GM12878 (cell line): ENCODE measurements at regions not wholly inside any gene's neighbourhood (a gene's known extent, or its start where the extent isn't known, plus 50 kb on each side); places are given as distances from the start of the nearest gene placed in this dataset.
"Not testable (repeated sequence)": the region's sequence is repeated elsewhere in the genome, so short reads cannot be mapped to it uniquely, and the experiment has no call there.

Source experiments
- ATAC-seq: fragments of 200-7000 bp; cut with Tn5 transposase; 3 replicates; pipeline ENCODE4 v1.9.1; 2020; ENCODE audit warnings: mild to moderate bottlenecking, moderate library complexity
- BruUV-seq: library from RNA; stranded (reverse); fragments of 400-500 nt; replicated peaks from 2 replicates; lab custom pipeline; 2021; lab: Mats Ljungman, UMichigan
- CTCF ChIA-PET: fragments of 300-600 bp; sonication (Branson Sonifier 250); formaldehyde crosslinking; extraction: SDS; loops from one replicate; lab custom pipeline; 2021; ENCODE audit warnings: inconsistent platforms; lab: Yijun Ruan, JAX
- POLR2A ChIA-PET: fragments of 350-600 bp; formaldehyde crosslinking; extraction: SDS; loops from one replicate; lab custom pipeline; 2021; ENCODE audit warnings: inconsistent platforms; lab: Charles Lee
- RAD21 ChIA-PET: fragments of 300-600 bp; sonication (Branson Sonifier 250); formaldehyde crosslinking; loops from one replicate; lab custom pipeline; 2023; ENCODE audit warnings: antibody characterized with exemption; ENCODE audit not compliant: unreplicated experiment; lab: Charles Lee
- SMC1A ChIA-PET: fragments of 300-600 bp; sonication (Branson Sonifier 250); formaldehyde crosslinking; loops from one replicate; lab custom pipeline; 2023; ENCODE audit not compliant: unreplicated experiment, uncharacterized antibody; lab: Charles Lee
- DNase-seq: peaks from one replicate; pipeline ENCODE4 v3.0.0-alpha.2; 2011; ENCODE audit warnings: low read depth, low spot score
- FAIRE-seq: peaks from 3 replicates; lab custom pipeline; 2011; peaks lifted over from hg19 to GRCh38; lab: Jason Lieb, UNC
- H2AFZ ChIP-seq: 2 replicates; pipeline ENCODE4 v1.6.0; 2011; ENCODE audit warnings: low read depth, low read length, control low read depth; ENCODE audit not compliant: control insufficient read depth
- H3K27ac ChIP-seq: 2 replicates; pipeline ENCODE4 v1.5.1; 2011; ENCODE audit warnings: control low read depth; ENCODE audit not compliant: control insufficient read depth, insufficient read depth
- H3K27me3 ChIP-seq, 2 experiments: replicated peaks in 1 of 2; 2 replicates each; pipeline versions ENCODE4 v1.6.0 to v1.6.1; 2011; ENCODE audit warnings: low read length in 1 of 2; ENCODE audit not compliant: control insufficient read depth in 2 of 2, insufficient read depth in 2 of 2
- H3K36me3 ChIP-seq, 2 experiments: 2 replicates each; pipeline ENCODE4 v1.5.1; 2011; ENCODE audit warnings: low read length in 1 of 2; ENCODE audit not compliant: control insufficient read depth in 2 of 2, insufficient read depth in 2 of 2
- H3K4me1 ChIP-seq: 2 replicates; pipeline ENCODE4 v1.6.1; 2011; ENCODE audit warnings: mild to moderate bottlenecking, low read length, moderate library complexity, mixed read lengths; ENCODE audit not compliant: control insufficient read depth, insufficient read depth
- H3K4me2 ChIP-seq: 2 replicates; pipeline ENCODE4 v1.6.0; 2011; ENCODE audit warnings: control low read depth; ENCODE audit not compliant: control insufficient read depth, insufficient read depth
- H3K4me3 ChIP-seq: fragments of 200-600 bp; sonication (generic); 2 replicates; pipeline ENCODE4 v1.5.1; 2016
- H3K79me2 ChIP-seq: 2 replicates; pipeline ENCODE4 v1.6.0; 2011; ENCODE audit warnings: low read length; ENCODE audit not compliant: control insufficient read depth, insufficient read depth
- H3K9ac ChIP-seq: 2 replicates; pipeline ENCODE4 v1.8.0; 2011; ENCODE audit warnings: low read length, control low read depth, mixed read lengths; ENCODE audit not compliant: control insufficient read depth, insufficient read depth
- H3K9me3 ChIP-seq: replicated peaks from 3 replicates; pipeline ENCODE4 v1.5.1; 2011; ENCODE audit warnings: mild to moderate bottlenecking, low read length; ENCODE audit not compliant: control insufficient read depth, insufficient read depth
- H4K20me1 ChIP-seq: 2 replicates; pipeline ENCODE4 v1.6.0; 2011; ENCODE audit not compliant: control insufficient read depth, insufficient read depth
- ASH2L ChIP-seq: fragments of 300-600, 200-600 bp; sonication (generic); IDR thresholded peaks from 2 replicates; pipeline ENCODE4 v1.6.1; 2017; ENCODE audit warnings: low read depth, mild to moderate bottlenecking, borderline replicate concordance
- HCFC1 ChIP-seq: fragments of 150-350 bp; IDR thresholded peaks from 2 replicates; pipeline ENCODE4 v1.6.1; 2014; ENCODE audit warnings: low read length
- KAT2A ChIP-seq: conservative IDR thresholded peaks from 2 replicates; pipeline ENCODE4 v1.6.1; 2011; ENCODE audit warnings: low read depth, low read length; ENCODE audit not compliant: control insufficient read depth
- ZNF217 ChIP-seq: fragments of 450-650 bp; IDR thresholded peaks from 2 replicates; pipeline ENCODE4 v1.6.1; 2017; ENCODE audit warnings: antibody characterized with exemption, mild to moderate bottlenecking
- WGBS: methylation state at CpG from one replicate; pipeline ENCODE4 v1.1.6; 2016; ENCODE audit warnings: low lambda C conversion rate; ENCODE audit not compliant: insufficient replicate concordance, insufficient coverage; ENCODE audit errors: missing lambda C conversion rate; 5-methylcytosine and 5-hydroxymethylcytosine counted together
- in situ Hi-C: fragments of 300-500 bp; cut with MboI; formaldehyde crosslinking; loops from 9 replicates; pipeline ENCODE4 v1.14.3; 2018; ENCODE audit warnings: mixed read lengths
- intact Hi-C: fragments of 100-400 bp; cut with micrococcal nuclease; formaldehyde crosslinking; loops from one replicate; pipeline ENCODE4 v1.14.2; 2022; ENCODE audit not compliant: unreplicated experiment
- TF ChIP-seq, protein P1 (sequence below): fragments of 450-650 bp; formaldehyde crosslinking; IDR thresholded peaks from 2 replicates; pipeline ENCODE4 v1.5.0; 2022; ENCODE audit warnings: mild to moderate bottlenecking, missing genetic modification characterization
- TF ChIP-seq, protein P2 (sequence below): fragments of 450-650 bp; IDR thresholded peaks from 2 replicates; pipeline ENCODE4 v1.6.1; 2017; ENCODE audit warnings: antibody characterized with exemption, mild to moderate bottlenecking, moderate library complexity

DNA sequence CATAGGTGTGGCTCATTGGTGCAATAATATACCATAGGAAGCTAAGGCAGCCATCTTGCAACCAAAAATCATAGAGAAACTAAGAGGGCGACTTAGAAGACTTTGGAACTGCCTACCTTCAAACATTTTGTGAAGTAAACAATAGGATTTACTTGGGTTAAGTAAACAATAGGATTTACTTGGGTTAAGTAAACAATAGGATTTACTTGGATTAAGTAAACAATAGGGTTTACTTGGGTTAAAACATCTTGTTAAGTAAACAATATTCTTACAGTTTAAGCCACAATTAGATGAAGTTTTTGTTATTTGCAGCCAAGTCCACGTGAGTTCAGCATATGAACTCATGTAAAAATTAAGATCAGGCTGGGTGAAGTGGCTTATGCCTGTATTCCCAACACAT, 722.4 kb upstream of the AUTS2 start (continued):
- TF ChIP-seq, protein P1, sequence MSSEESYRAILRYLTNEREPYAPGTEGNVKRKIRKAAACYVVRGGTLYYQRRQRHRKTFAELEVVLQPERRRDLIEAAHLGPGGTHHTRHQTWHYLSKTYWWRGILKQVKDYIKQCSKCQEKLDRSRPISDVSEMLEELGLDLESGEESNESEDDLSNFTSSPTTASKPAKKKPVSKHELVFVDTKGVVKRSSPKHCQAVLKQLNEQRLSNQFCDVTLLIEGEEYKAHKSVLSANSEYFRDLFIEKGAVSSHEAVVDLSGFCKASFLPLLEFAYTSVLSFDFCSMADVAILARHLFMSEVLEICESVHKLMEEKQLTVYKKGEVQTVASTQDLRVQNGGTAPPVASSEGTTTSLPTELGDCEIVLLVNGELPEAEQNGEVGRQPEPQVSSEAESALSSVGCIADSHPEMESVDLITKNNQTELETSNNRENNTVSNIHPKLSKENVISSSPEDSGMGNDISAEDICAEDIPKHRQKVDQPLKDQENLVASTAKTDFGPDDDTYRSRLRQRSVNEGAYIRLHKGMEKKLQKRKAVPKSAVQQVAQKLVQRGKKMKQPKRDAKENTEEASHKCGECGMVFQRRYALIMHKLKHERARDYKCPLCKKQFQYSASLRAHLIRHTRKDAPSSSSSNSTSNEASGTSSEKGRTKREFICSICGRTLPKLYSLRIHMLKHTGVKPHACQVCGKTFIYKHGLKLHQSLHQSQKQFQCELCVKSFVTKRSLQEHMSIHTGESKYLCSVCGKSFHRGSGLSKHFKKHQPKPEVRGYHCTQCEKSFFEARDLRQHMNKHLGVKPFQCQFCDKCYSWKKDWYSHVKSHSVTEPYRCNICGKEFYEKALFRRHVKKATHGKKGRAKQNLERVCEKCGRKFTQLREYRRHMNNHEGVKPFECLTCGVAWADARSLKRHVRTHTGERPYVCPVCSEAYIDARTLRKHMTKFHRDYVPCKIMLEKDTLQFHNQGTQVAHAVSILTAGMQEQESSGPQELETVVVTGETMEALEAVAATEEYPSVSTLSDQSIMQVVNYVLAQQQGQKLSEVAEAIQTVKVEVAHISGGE (CRISPR knock-in tag), result no peak
- no peak for TF ChIP-seq KAT2A
- no peak for TF ChIP-seq HCFC1
- TF ChIP-seq, protein P2, sequence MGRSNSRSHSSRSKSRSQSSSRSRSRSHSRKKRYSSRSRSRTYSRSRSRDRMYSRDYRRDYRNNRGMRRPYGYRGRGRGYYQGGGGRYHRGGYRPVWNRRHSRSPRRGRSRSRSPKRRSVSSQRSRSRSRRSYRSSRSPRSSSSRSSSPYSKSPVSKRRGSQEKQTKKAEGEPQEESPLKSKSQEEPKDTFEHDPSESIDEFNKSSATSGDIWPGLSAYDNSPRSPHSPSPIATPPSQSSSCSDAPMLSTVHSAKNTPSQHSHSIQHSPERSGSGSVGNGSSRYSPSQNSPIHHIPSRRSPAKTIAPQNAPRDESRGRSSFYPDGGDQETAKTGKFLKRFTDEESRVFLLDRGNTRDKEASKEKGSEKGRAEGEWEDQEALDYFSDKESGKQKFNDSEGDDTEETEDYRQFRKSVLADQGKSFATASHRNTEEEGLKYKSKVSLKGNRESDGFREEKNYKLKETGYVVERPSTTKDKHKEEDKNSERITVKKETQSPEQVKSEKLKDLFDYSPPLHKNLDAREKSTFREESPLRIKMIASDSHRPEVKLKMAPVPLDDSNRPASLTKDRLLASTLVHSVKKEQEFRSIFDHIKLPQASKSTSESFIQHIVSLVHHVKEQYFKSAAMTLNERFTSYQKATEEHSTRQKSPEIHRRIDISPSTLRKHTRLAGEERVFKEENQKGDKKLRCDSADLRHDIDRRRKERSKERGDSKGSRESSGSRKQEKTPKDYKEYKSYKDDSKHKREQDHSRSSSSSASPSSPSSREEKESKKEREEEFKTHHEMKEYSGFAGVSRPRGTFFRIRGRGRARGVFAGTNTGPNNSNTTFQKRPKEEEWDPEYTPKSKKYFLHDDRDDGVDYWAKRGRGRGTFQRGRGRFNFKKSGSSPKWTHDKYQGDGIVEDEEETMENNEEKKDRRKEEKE, result no peak
- TF ChIP-seq ZNF217, result no peak
- TF ChIP-seq ASH2L, result no peak

- SMC1A ChIA-PET, CTCF ChIA-PET, H3K27me3 ChIP-seq, in situ Hi-C loops, FAIRE-seq, H3K9ac ChIP-seq, DNase-seq, RAD21 ChIA-PET, H4K20me1 ChIP-seq, ATAC-seq, H3K4me3 ChIP-seq, H3K27ac ChIP-seq, H3K4me1 ChIP-seq, H3K79me2 ChIP-seq, intact Hi-C loops, H2AFZ ChIP-seq, H3K36me3 ChIP-seq, H3K4me2 ChIP-seq, BruUV-seq, POLR2A ChIA-PET, H3K9me3 ChIP-seq: not testable (repeated sequence)
- 15% methylated on average over 1 of the region's 1 CpG for WGBS
These were observed 711.2 kb upstream of the AUTS2 start for GRCh38 chr7:68887116-68887515.
